ENCODE measurements at regions not wholly inside any gene's neighbourhood (a gene's known extent, or its start where the extent isn't known, plus 50 kb on each side); places are given as distances from the start of the nearest gene placed in this dataset.

GRCh38 chr6:18961566-18961965 lies 574.4 kb downstream of the RNF144B start:
- H3K36me3 Mint-ChIP-seq: no peaks in the 10 kb centered on the region
- peaks cover 12% of the 10 kb centered on the region for H3K9me3 Mint-ChIP-seq
- DNase-seq: no peak
- no peak overlapping the region for H3K4me3 Mint-ChIP-seq
- H3K4me1 Mint-ChIP-seq: no peaks in the 10 kb centered on the region
- CTCF ChIA-PET: no interaction called here
- no peaks in the 10 kb centered on the region for H3K27me3 Mint-ChIP-seq
- no peak overlapping the region for H3K27ac Mint-ChIP-seq

- no peaks in the 10 kb centered on the region for H3K36me3 Mint-ChIP-seq
- no peaks in the 10 kb centered on the region for H3K27me3 Mint-ChIP-seq
- peaks cover 10% of the 10 kb centered on the region for H3K9me3 Mint-ChIP-seq
- no peak overlapping the region for H3K27ac Mint-ChIP-seq
- CTCF ChIA-PET: no interaction called here
- H3K4me3 Mint-ChIP-seq: no peak overlapping the region
- DNase-seq: no peak
- no peaks in the 10 kb centered on the region for H3K4me1 Mint-ChIP-seq
These were observed 575.3 kb downstream of the RNF144B start for GRCh38 chr6:18962361-18962905.

- Mint-ChIP-seq H3K36me3 (no peaks in the 10 kb centered on the region), H3K4me3 (no peak overlapping the region), H3K27ac (no peak overlapping the region), H3K4me1 (no peaks in the 10 kb centered on the region), H3K9me3 (peaks cover 15% of the 10 kb centered on the region), H3K27me3 (no peaks in the 10 kb centered on the region)
- CTCF ChIA-PET: no interaction called here
- no peak for DNase-seq
These were observed 576.3 kb downstream of the RNF144B start for GRCh38 chr6:18963439-18963838.

GRCh38 chr6:18973251-18973650 lies 586.1 kb downstream of the RNF144B start:
- CTCF ChIA-PET: no interaction called here
- Mint-ChIP-seq H3K27me3 (no peaks in the 10 kb centered on the region), H3K4me3 (no peak overlapping the region), H3K27ac (no peak overlapping the region), H3K4me1 (no peaks in the 10 kb centered on the region), H3K9me3 (peaks cover 1% of the 10 kb centered on the region), H3K36me3 (no peaks in the 10 kb centered on the region)
- DNase-seq: no peak

GRCh38 chr6:18976091-18976490 lies 588.9 kb downstream of the RNF144B start:
- CTCF ChIA-PET: no interaction called here
- no peak for DNase-seq
- Mint-ChIP-seq H3K27ac (no peak overlapping the region), H3K9me3 (peaks cover 1% of the 10 kb centered on the region), H3K36me3 (no peaks in the 10 kb centered on the region), H3K27me3 (no peaks in the 10 kb centered on the region), H3K4me3 (no peak overlapping the region), H3K4me1 (no peaks in the 10 kb centered on the region)

GRCh38 chr6:18976966-18977365 lies 589.8 kb downstream of the RNF144B start:
- H3K4me1 Mint-ChIP-seq: no peaks in the 10 kb centered on the region
- no peaks in the 10 kb centered on the region for H3K27me3 Mint-ChIP-seq
- H3K36me3 Mint-ChIP-seq: no peaks in the 10 kb centered on the region
- no peak overlapping the region for H3K27ac Mint-ChIP-seq
- DNase-seq: no peak
- no peak overlapping the region for H3K4me3 Mint-ChIP-seq
- CTCF ChIA-PET: no interaction called here
- H3K9me3 Mint-ChIP-seq: peaks cover 1% of the 10 kb centered on the region

- Mint-ChIP-seq H3K4me3 (no peak overlapping the region), H3K4me1 (no peaks in the 10 kb centered on the region), H3K27me3 (no peaks in the 10 kb centered on the region), H3K9me3 (peaks cover 1% of the 10 kb centered on the region), H3K36me3 (no peaks in the 10 kb centered on the region), H3K27ac (no peak overlapping the region)
- CTCF ChIA-PET: no interaction called here
- no peak for DNase-seq
These were observed 591.4 kb downstream of the RNF144B start for GRCh38 chr6:18978337-18979128.

GRCh38 chr6:18985061-18985460 lies 597.9 kb downstream of the RNF144B start:
- no peak overlapping the region for H3K27ac Mint-ChIP-seq
- H3K27me3 Mint-ChIP-seq: no peaks in the 10 kb centered on the region
- H3K36me3 Mint-ChIP-seq: no peaks in the 10 kb centered on the region
- no peaks in the 10 kb centered on the region for H3K4me1 Mint-ChIP-seq
- H3K9me3 Mint-ChIP-seq: no peaks in the 10 kb centered on the region
- CTCF ChIA-PET: no interaction called here
- DNase-seq: no peak
- no peak overlapping the region for H3K4me3 Mint-ChIP-seq

- Mint-ChIP-seq H3K4me3 (no peak overlapping the region), H3K9me3 (no peaks in the 10 kb centered on the region)
- CTCF ChIA-PET: no interaction called here
These were observed 598.8 kb downstream of the RNF144B start for GRCh38 chr6:18985996-18986395.

GRCh38 chr6:18988636-18989035 lies 601.5 kb downstream of the RNF144B start:
- Mint-ChIP-seq H3K9me3 (no peaks in the 10 kb centered on the region), H3K27ac (no peak overlapping the region), H3K36me3 (no peaks in the 10 kb centered on the region), H3K4me1 (no peaks in the 10 kb centered on the region), H3K27me3 (no peaks in the 10 kb centered on the region), H3K4me3 (no peak overlapping the region)
- no peak for DNase-seq
- CTCF ChIA-PET: no interaction called here

More at GRCh38 chr6:18985996-18986395, 598.8 kb downstream of the RNF144B start:
- Mint-ChIP-seq H3K36me3 (no peaks in the 10 kb centered on the region), H3K4me1 (no peaks in the 10 kb centered on the region), H3K27ac (no peak overlapping the region), H3K27me3 (no peaks in the 10 kb centered on the region)
- DNase-seq: no peak

- H3K27me3 Mint-ChIP-seq: no peaks in the 10 kb centered on the region
- CTCF ChIA-PET: no interaction called here
- H3K4me1 Mint-ChIP-seq: no peaks in the 10 kb centered on the region
- no peak overlapping the region for H3K27ac Mint-ChIP-seq
- H3K4me3 Mint-ChIP-seq: no peak overlapping the region
- DNase-seq: peak; percentile 34
- H3K9me3 Mint-ChIP-seq: no peaks in the 10 kb centered on the region
- no peaks in the 10 kb centered on the region for H3K36me3 Mint-ChIP-seq
These were observed 603.2 kb downstream of the RNF144B start for GRCh38 chr6:18990059-18990978.

GRCh38 chr6:18997375-18997826 lies 610.3 kb downstream of the RNF144B start:
- Mint-ChIP-seq H3K4me1 (no peaks in the 10 kb centered on the region), H3K27ac (no peak overlapping the region), H3K9me3 (no peaks in the 10 kb centered on the region), H3K4me3 (no peak overlapping the region), H3K27me3 (no peaks in the 10 kb centered on the region), H3K36me3 (no peaks in the 10 kb centered on the region)
- DNase-seq: no peak
- CTCF ChIA-PET: no interaction called here

- Mint-ChIP-seq H3K36me3 (no peaks in the 10 kb centered on the region), H3K4me1 (no peaks in the 10 kb centered on the region), H3K9me3 (peaks cover 3% of the 10 kb centered on the region), H3K4me3 (no peak overlapping the region), H3K27me3 (no peaks in the 10 kb centered on the region), H3K27ac (no peak overlapping the region)
- CTCF ChIA-PET: no interaction called here
- DNase-seq: no peak
These were observed 615.9 kb downstream of the RNF144B start for GRCh38 chr6:19002976-19003560.

GRCh38 chr6:19004176-19004575 lies 617.0 kb downstream of the RNF144B start:
- H3K27ac Mint-ChIP-seq: no peak overlapping the region
- CTCF ChIA-PET: no interaction called here
- no peaks in the 10 kb centered on the region for H3K4me1 Mint-ChIP-seq
- peaks cover 3% of the 10 kb centered on the region for H3K9me3 Mint-ChIP-seq
- DNase-seq: no peak
- H3K4me3 Mint-ChIP-seq: no peak overlapping the region
- no peaks in the 10 kb centered on the region for H3K27me3 Mint-ChIP-seq
- H3K36me3 Mint-ChIP-seq: no peaks in the 10 kb centered on the region
